ENCODE measurements at regions not wholly inside any gene's neighbourhood (a gene's known extent, or its start where the extent isn't known, plus 50 kb on each side); places are given as distances from the start of the nearest gene placed in this dataset.

DNA sequence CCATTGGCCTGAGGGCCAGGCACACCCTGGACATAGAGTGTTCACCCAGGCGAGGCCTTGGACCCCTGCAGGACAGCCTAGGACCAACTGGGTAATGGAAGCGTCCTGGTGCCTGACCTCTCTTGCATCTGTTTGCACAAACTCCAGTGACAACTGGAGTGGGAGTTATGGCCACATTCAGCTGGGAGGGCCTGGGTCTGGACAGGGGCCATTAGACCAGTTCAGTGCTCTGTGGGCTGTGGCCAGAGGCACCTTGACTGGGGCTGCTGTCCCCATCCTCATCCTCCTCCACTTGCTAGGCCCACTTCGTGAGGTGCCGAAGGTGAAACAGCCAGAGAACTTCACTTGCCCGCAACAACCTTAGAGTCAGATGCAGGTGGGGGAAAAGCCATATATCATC, 372.7 kb upstream of the IRX1 start:
- no peak overlapping the region for H2BK12ac ChIP-seq (ENCODE audit: low read depth, low read length)
- H3K4me3 ChIP-seq (ENCODE audit: extremely low read depth in 1 of 4, insufficient read depth in 2 of 4, low read depth in 3 of 4, low read length in 4 of 4), result no peak overlapping the region
- H3K23ac ChIP-seq (ENCODE audit: insufficient read length), result no peak overlapping the region
- no peak for DNase-seq (ENCODE audit: low read depth in 1 of 2, low spot score in 2 of 2)
- H2BK20ac ChIP-seq (ENCODE audit: low read length), result no peak overlapping the region
- no peak overlapping the region for H3K18ac ChIP-seq (ENCODE audit: extremely low read depth, low read length)
- H3K79me1 ChIP-seq (ENCODE audit: low read depth, low read length), result no peaks in the 10 kb centered on the region
- H3K56ac ChIP-seq (replicated peaks; ENCODE audit: insufficient read length, low read depth, low read length), result no peak overlapping the region
- no peak for TF ChIP-seq SP1 (IDR thresholded peaks at IDR 0.05; ENCODE audit: low read depth, low read length)
- no peak for TF ChIP-seq MAX (IDR thresholded peaks at IDR 0.05)
- TF ChIP-seq, protein P1, sequence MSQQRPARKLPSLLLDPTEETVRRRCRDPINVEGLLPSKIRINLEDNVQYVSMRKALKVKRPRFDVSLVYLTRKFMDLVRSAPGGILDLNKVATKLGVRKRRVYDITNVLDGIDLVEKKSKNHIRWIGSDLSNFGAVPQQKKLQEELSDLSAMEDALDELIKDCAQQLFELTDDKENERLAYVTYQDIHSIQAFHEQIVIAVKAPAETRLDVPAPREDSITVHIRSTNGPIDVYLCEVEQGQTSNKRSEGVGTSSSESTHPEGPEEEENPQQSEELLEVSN (IDR thresholded peaks at IDR 0.05), result no peak
- TF ChIP-seq KDM5A (IDR thresholded peaks at IDR 0.05; ENCODE audit: low read length), result no peak
- TF ChIP-seq KDM1A (IDR thresholded peaks at IDR 0.05; ENCODE audit: borderline replicate concordance, low read length), result no peak
- TF ChIP-seq, protein P2, sequence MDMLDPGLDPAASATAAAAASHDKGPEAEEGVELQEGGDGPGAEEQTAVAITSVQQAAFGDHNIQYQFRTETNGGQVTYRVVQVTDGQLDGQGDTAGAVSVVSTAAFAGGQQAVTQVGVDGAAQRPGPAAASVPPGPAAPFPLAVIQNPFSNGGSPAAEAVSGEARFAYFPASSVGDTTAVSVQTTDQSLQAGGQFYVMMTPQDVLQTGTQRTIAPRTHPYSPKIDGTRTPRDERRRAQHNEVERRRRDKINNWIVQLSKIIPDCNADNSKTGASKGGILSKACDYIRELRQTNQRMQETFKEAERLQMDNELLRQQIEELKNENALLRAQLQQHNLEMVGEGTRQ (IDR thresholded peaks at IDR 0.05; ENCODE audit: low read length), result no peak
- no peak for TF ChIP-seq SIX5 (IDR thresholded peaks at IDR 0.05; ENCODE audit: low read depth, low read length)
- TF ChIP-seq EGR1 (IDR thresholded peaks at IDR 0.05; ENCODE audit: borderline replicate concordance, low read depth, low read length), result no peak
- TF ChIP-seq, protein P3, sequence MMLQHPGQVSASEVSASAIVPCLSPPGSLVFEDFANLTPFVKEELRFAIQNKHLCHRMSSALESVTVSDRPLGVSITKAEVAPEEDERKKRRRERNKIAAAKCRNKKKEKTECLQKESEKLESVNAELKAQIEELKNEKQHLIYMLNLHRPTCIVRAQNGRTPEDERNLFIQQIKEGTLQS (IDR thresholded peaks at IDR 0.05; ENCODE audit: insufficient read depth, low read depth, low read length), result no peak
- TF ChIP-seq CHD2 (IDR thresholded peaks at IDR 0.05; ENCODE audit: low read length), result no peak
- TF ChIP-seq TAF7 (optimal IDR thresholded peaks at IDR 0.05; ENCODE audit: borderline replicate concordance, low read depth, low read length), result no peak
- no peak for TF ChIP-seq CTBP2 (IDR thresholded peaks at IDR 0.05; ENCODE audit: borderline replicate concordance, insufficient read depth, insufficient read length, low read length)
- no peak overlapping the region for H3K4ac ChIP-seq (replicated peaks; ENCODE audit: insufficient read length, low read depth, low read length)
- H2AK5ac ChIP-seq (ENCODE audit: low read depth, low read length), result no peak overlapping the region
- no peaks in the 10 kb centered on the region for H3K79me2 ChIP-seq (ENCODE audit: control insufficient read depth in 1 of 2, insufficient read depth in 2 of 2, low read length in 2 of 2)
- H4K5ac ChIP-seq (ENCODE audit: insufficient read length, low read depth, low read length), result no peak overlapping the region
- H3K9me3 ChIP-seq (ENCODE audit: insufficient read depth in 2 of 2, low read depth in 1 of 2, low read length in 1 of 2), result no peaks in the 10 kb centered on the region
- no peak overlapping the region for H3K14ac ChIP-seq (ENCODE audit: insufficient read length)
- no peak overlapping the region for H3K9ac ChIP-seq (replicated peaks in 1 of 4; ENCODE audit: extremely low read depth in 1 of 4, low read depth in 3 of 4, low read length in 3 of 4)
- no peaks in the 10 kb centered on the region for H3K27me3 ChIP-seq (replicated peaks in 1 of 4; ENCODE audit: control insufficient read depth in 3 of 4, extremely low read depth in 1 of 4, insufficient read depth in 3 of 4, low read length in 3 of 4)
- H2BK15ac ChIP-seq (ENCODE audit: low read length), result no peak overlapping the region
- no peak overlapping the region for H3K4me2 ChIP-seq (ENCODE audit: insufficient read depth in 1 of 2, low read depth in 2 of 2, low read length in 2 of 2)
- peaks cover 0 to 4% (median 0%) of the 10 kb centered on the region in 4 experiments; a peak in 2 of 7 replicates for H3K4me1 ChIP-seq (replicated peaks in 1 of 4; ENCODE audit: control insufficient read depth in 3 of 4, insufficient read depth in 4 of 4, low read length in 3 of 4)
- H3K36me3 ChIP-seq (ENCODE audit: control insufficient read depth in 2 of 4, insufficient read depth in 4 of 4, low read length in 3 of 4), result no peaks in the 10 kb centered on the region
- H2AFZ ChIP-seq (ENCODE audit: low read length), result no peak overlapping the region
- no peak overlapping the region for H4K91ac ChIP-seq (replicated peaks; ENCODE audit: insufficient read length, low read length)
- WGBS, 2 experiments (ENCODE audit: extremely low coverage in 1 of 2, insufficient coverage in 1 of 2, insufficient read length in 1 of 2, insufficient replicate concordance in 2 of 2, low coverage in 1 of 2, low lambda C conversion rate in 2 of 2, missing lambda C conversion rate in 1 of 2), result 93% methylated on average over 5 of the region's 5 CpGs; no CpG with 5 or more reads in 1 of the 2 experiments
- FAIRE-seq, result no peak
- H4K8ac ChIP-seq (ENCODE audit: extremely low read depth, insufficient read depth, low read length), result no peak overlapping the region
- H3K27ac ChIP-seq (ENCODE audit: low read depth, low read length), result no peak overlapping the region
- POLR2A ChIA-PET (ENCODE audit: partially characterized antibody), result no interaction called here
- no peaks in the 10 kb centered on the region for H3K23me2 ChIP-seq (ENCODE audit: low read depth, low read length)
- no peak overlapping the region for H2BK5ac ChIP-seq (ENCODE audit: low read depth, low read length)
- H4K20me1 ChIP-seq (replicated peaks in 1 of 2; ENCODE audit: control insufficient read depth in 1 of 2, insufficient read depth in 2 of 2, low read length in 2 of 2), result peaks cover 0 to 2% of the 10 kb centered on the region in 2 experiments
- H2BK120ac ChIP-seq (replicated peaks; ENCODE audit: low read depth, low read length), result no peak overlapping the region
- CTCF ChIA-PET (ENCODE audit: partially characterized antibody), result no interaction called here
